ENCODE measurements at regions not wholly inside any gene's neighbourhood (a gene's known extent, or its start where the extent isn't known, plus 50 kb on each side); places are given as distances from the start of the nearest gene placed in this dataset.

- DNase-seq (ENCODE audit: low spot score) = no peak
These were observed 632.3 kb downstream of the TBC1D22A start for GRCh38 chr22:47394504-47395440.

GRCh38 chr22:47393191-47393590 lies 630.7 kb downstream of the TBC1D22A start:
- DNase-seq (ENCODE audit: low spot score) = no peak

- no peak for DNase-seq (ENCODE audit: low spot score)
These were observed 630.3 kb downstream of the TBC1D22A start for GRCh38 chr22:47392729-47393128.

GRCh38 chr22:47392054-47392347 lies 629.6 kb downstream of the TBC1D22A start:
- no peak for DNase-seq (ENCODE audit: low spot score)

GRCh38 chr22:47391169-47392053 lies 629.0 kb downstream of the TBC1D22A start:
- DNase-seq (ENCODE audit: low spot score) = no peak

- no peak for DNase-seq (ENCODE audit: low spot score)
These were observed 627.8 kb downstream of the TBC1D22A start for GRCh38 chr22:47390026-47390970.

- no peak for DNase-seq (ENCODE audit: low spot score)
These were observed 626.8 kb downstream of the TBC1D22A start for GRCh38 chr22:47389201-47389600.

GRCh38 chr22:47388778-47389177 lies 626.3 kb downstream of the TBC1D22A start:
- no peak for DNase-seq (ENCODE audit: low spot score)

- DNase-seq (ENCODE audit: low spot score) = no peak
These were observed 625.9 kb downstream of the TBC1D22A start for GRCh38 chr22:47388331-47388730.

- DNase-seq (ENCODE audit: low spot score) = no peak
These were observed 624.5 kb downstream of the TBC1D22A start for GRCh38 chr22:47386812-47387510.

- no peak for DNase-seq (ENCODE audit: low spot score)
These were observed 622.5 kb downstream of the TBC1D22A start for GRCh38 chr22:47384977-47385376.

GRCh38 chr22:47382164-47382890 lies 619.9 kb downstream of the TBC1D22A start:
- DNase-seq (ENCODE audit: low spot score) = no peak

GRCh38 chr22:47381240-47381639 lies 618.8 kb downstream of the TBC1D22A start:
- no peak for DNase-seq (ENCODE audit: low spot score)

- DNase-seq (ENCODE audit: low spot score) = no peak
These were observed 618.2 kb downstream of the TBC1D22A start for GRCh38 chr22:47380692-47381091.

GRCh38 chr22:47379037-47379436 lies 616.6 kb downstream of the TBC1D22A start:
- DNase-seq (ENCODE audit: low spot score) = no peak

GRCh38 chr22:47377926-47378560 lies 615.6 kb downstream of the TBC1D22A start:
- no peak for DNase-seq (ENCODE audit: low spot score)

- DNase-seq (ENCODE audit: low spot score) = no peak
These were observed 614.6 kb downstream of the TBC1D22A start for GRCh38 chr22:47376901-47377505.

GRCh38 chr22:47376322-47376700 lies 613.9 kb downstream of the TBC1D22A start:
- no peak for DNase-seq (ENCODE audit: low spot score)

GRCh38 chr22:47375621-47376321 lies 613.3 kb downstream of the TBC1D22A start:
- no peak for DNase-seq (ENCODE audit: low spot score)

Measured in AG08395 (cell line).